ENCODE measurements at regions not wholly inside any gene's neighbourhood (a gene's known extent, or its start where the extent isn't known, plus 50 kb on each side); places are given as distances from the start of the nearest gene placed in this dataset.
"Not testable (repeated sequence)": the region's sequence is repeated elsewhere in the genome, so short reads cannot be mapped to it uniquely, and the experiment has no call there.

- no peak for DNase-seq
Observed at GRCh38 chr5:89087551-89088318, 204.8 kb upstream of the MEF2C start.

- DNase-seq = no peak
Observed at GRCh38 chr5:89087128-89087527, 204.1 kb upstream of the MEF2C start.

GRCh38 chr5:89086390-89087086 is 203.6 kb upstream of the MEF2C start:
- no peak for DNase-seq

- DNase-seq = no peak
Observed at GRCh38 chr5:89083791-89084190, 200.8 kb upstream of the MEF2C start.

GRCh38 chr5:89081360-89081759 is 198.4 kb upstream of the MEF2C start:
- no peak for DNase-seq

GRCh38 chr5:89080467-89081116 is 197.6 kb upstream of the MEF2C start:
- no peak for DNase-seq

GRCh38 chr5:89072842-89073672 is 190.1 kb upstream of the MEF2C start:
- DNase-seq = no peak

- DNase-seq = no peak
Observed at GRCh38 chr5:89071941-89072331, 189.0 kb upstream of the MEF2C start.

GRCh38 chr5:89071101-89071940 is 188.3 kb upstream of the MEF2C start:
- DNase-seq = no peak

GRCh38 chr5:89069591-89069990 is 186.6 kb upstream of the MEF2C start:
- DNase-seq = no peak

GRCh38 chr5:89067362-89067761 is 184.4 kb upstream of the MEF2C start:
- DNase-seq = no peak

GRCh38 chr5:89065919-89066318 is 182.9 kb upstream of the MEF2C start:
- DNase-seq = no peak

- no peak for DNase-seq
Observed at GRCh38 chr5:89064736-89065135, 181.8 kb upstream of the MEF2C start.

GRCh38 chr5:89064054-89064453 is 181.1 kb upstream of the MEF2C start:
- no peak for DNase-seq

- DNase-seq = no peak
Observed at GRCh38 chr5:89060768-89061167, 177.8 kb upstream of the MEF2C start.

- DNase-seq = no peak
Observed at GRCh38 chr5:89059274-89059673, 176.3 kb upstream of the MEF2C start.

- DNase-seq = no peak
Observed at GRCh38 chr5:89055695-89056085, 172.7 kb upstream of the MEF2C start.

GRCh38 chr5:89055015-89055694 is 172.2 kb upstream of the MEF2C start:
- no peak for DNase-seq

- no peak for DNase-seq
Observed at GRCh38 chr5:89053547-89053946, 170.6 kb upstream of the MEF2C start.

GRCh38 chr5:89050062-89050461 is 167.1 kb upstream of the MEF2C start:
- DNase-seq = not testable (repeated sequence)

GRCh38 chr5:89047571-89047970 is 164.6 kb upstream of the MEF2C start:
- no peak for DNase-seq

- DNase-seq = no peak
Observed at GRCh38 chr5:89045216-89045615, 162.2 kb upstream of the MEF2C start.

Measured in DMS 273 treated with DMSO at 0.1 percent for 48 hours (cell line).